ENCODE measurements at regions not wholly inside any gene's neighbourhood (a gene's known extent, or its start where the extent isn't known, plus 50 kb on each side); places are given as distances from the start of the nearest gene placed in this dataset.

DNA sequence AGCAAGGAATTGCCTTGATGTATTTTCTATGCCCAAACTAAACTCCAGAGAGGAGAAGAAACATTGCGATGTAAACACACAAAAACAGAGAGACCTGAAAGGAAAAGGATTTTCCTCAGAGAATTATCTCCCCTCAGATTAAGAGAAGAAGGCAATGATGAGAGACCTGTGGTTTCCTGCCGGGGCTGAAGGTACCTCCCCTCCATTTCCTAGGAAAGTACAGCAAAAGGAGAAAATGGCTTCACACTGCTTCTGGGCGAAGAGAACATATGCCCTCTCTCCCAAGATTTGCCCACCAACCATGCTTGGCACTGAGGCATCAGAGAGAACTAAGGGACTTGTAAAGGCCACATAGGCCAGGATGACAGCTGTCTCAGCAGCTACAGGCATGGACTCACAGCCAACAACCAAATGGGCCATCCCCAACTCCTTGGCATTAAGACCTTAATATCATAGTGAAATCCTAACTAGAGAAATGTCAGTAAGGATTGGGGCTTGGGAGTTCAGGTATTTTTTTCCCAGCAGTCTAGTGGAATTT lies 523.0 kb downstream of the PTPRC start:
- TF ChIP-seq POLR2A (IDR thresholded peaks at IDR 0.05) = no peak
- TF ChIP-seq, protein P1, sequence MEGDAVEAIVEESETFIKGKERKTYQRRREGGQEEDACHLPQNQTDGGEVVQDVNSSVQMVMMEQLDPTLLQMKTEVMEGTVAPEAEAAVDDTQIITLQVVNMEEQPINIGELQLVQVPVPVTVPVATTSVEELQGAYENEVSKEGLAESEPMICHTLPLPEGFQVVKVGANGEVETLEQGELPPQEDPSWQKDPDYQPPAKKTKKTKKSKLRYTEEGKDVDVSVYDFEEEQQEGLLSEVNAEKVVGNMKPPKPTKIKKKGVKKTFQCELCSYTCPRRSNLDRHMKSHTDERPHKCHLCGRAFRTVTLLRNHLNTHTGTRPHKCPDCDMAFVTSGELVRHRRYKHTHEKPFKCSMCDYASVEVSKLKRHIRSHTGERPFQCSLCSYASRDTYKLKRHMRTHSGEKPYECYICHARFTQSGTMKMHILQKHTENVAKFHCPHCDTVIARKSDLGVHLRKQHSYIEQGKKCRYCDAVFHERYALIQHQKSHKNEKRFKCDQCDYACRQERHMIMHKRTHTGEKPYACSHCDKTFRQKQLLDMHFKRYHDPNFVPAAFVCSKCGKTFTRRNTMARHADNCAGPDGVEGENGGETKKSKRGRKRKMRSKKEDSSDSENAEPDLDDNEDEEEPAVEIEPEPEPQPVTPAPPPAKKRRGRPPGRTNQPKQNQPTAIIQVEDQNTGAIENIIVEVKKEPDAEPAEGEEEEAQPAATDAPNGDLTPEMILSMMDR (IDR thresholded peaks at IDR 0.05) = no peak

All from upper lobe of left lung (tissue), 4 donors.